ENCODE measurements at regions not wholly inside any gene's neighbourhood (a gene's known extent, or its start where the extent isn't known, plus 50 kb on each side); places are given as distances from the start of the nearest gene placed in this dataset.

DNA sequence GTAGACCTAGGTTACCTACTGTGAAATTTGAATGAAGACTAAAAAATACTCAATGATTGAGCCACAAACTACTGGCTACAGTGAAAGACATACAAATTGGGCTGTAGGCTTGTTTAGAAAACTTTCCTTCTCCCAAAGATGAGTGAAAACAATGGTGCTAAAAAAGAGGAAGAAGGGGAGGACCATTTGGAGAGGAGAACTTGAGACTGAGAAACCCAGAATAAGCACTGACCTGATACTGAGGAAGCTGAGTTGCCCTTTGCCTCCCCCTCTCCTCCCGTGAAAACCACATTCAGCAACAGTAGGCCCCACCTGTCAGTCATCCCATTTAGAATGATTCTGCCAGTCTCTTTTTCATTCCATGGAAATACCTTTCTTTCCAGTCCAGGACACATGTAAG, 484.0 kb upstream of the TGFBR2 start:
- TF ChIP-seq, protein P1, sequence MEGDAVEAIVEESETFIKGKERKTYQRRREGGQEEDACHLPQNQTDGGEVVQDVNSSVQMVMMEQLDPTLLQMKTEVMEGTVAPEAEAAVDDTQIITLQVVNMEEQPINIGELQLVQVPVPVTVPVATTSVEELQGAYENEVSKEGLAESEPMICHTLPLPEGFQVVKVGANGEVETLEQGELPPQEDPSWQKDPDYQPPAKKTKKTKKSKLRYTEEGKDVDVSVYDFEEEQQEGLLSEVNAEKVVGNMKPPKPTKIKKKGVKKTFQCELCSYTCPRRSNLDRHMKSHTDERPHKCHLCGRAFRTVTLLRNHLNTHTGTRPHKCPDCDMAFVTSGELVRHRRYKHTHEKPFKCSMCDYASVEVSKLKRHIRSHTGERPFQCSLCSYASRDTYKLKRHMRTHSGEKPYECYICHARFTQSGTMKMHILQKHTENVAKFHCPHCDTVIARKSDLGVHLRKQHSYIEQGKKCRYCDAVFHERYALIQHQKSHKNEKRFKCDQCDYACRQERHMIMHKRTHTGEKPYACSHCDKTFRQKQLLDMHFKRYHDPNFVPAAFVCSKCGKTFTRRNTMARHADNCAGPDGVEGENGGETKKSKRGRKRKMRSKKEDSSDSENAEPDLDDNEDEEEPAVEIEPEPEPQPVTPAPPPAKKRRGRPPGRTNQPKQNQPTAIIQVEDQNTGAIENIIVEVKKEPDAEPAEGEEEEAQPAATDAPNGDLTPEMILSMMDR (conservative IDR thresholded peaks at IDR 0.05; ENCODE audit: low read length) = no peak
- no peak for TF ChIP-seq EZH2phosphoT487 (IDR thresholded peaks at IDR 0.05; ENCODE audit: borderline replicate concordance)
- Histone ChIP-seq H4K20me1 (ENCODE audit: insufficient read depth, low read length, poor library complexity, severe bottlenecking) (no peaks in the 10 kb centered on the region), H2AFZ (ENCODE audit: low read length) (no peak overlapping the region), H3K27me3 (ENCODE audit: insufficient read depth, low read length, poor library complexity, severe bottlenecking) (no peaks in the 10 kb centered on the region), H3F3A (ENCODE audit: low read depth) (no peaks in the 10 kb centered on the region), H3K9me3 (ENCODE audit: insufficient read depth, low read depth, low read length) (no peaks in the 10 kb centered on the region), H3K4me2 (ENCODE audit: low read depth, low read length, poor library complexity, severe bottlenecking) (no peak overlapping the region), H3K4me1 (ENCODE audit: insufficient read depth, low read length, poor library complexity, severe bottlenecking) (no peaks in the 10 kb centered on the region), H3K4me3 (ENCODE audit: low read length, poor library complexity, severe bottlenecking) (no peak overlapping the region), H3K79me2 (ENCODE audit: insufficient read depth, low read length) (no peaks in the 10 kb centered on the region), H3K9me2 (replicated peaks; ENCODE audit: low read depth, low read length) (no peaks in the 10 kb centered on the region), H3K9ac (ENCODE audit: low read depth, low read length, poor library complexity, severe bottlenecking) (no peak overlapping the region), H3K36me3 (ENCODE audit: insufficient read depth, low read length) (no peaks in the 10 kb centered on the region)

DNA sequence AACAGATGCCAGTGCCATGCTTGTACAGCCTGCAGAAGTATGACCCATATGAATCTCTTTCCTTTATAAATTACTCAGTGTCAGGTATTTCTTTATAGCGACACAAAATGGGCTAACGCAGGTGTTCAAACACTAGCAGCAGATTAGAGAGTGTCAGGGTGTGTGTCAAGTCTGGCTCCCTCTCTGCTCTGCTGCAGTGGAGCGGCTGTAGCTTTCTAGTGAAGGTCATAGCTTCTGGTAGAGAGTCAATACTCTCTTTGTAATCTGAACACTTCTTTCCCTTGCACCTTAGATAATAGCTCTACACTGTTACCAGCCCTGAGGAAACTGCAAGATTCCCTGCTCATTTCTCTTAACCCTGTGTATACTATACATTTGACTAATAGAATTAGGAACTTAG, 483.2 kb upstream of the TGFBR2 start:
- no peak overlapping the region for H3K4me2 ChIP-seq (ENCODE audit: low read depth, low read length, poor library complexity, severe bottlenecking)
- no peak overlapping the region for H3K9ac ChIP-seq (ENCODE audit: low read depth, low read length, poor library complexity, severe bottlenecking)
- H3K9me2 ChIP-seq (replicated peaks; ENCODE audit: low read depth, low read length) = no peaks in the 10 kb centered on the region
- no peak overlapping the region for H3K4me3 ChIP-seq (ENCODE audit: low read length, poor library complexity, severe bottlenecking)
- H3K79me2 ChIP-seq (ENCODE audit: insufficient read depth, low read length) = no peaks in the 10 kb centered on the region
- no peaks in the 10 kb centered on the region for H4K20me1 ChIP-seq (ENCODE audit: insufficient read depth, low read length, poor library complexity, severe bottlenecking)
- TF ChIP-seq, protein P1 (conservative IDR thresholded peaks at IDR 0.05; ENCODE audit: low read length) = no peak
- TF ChIP-seq EZH2phosphoT487 (IDR thresholded peaks at IDR 0.05; ENCODE audit: borderline replicate concordance) = no peak
- no peaks in the 10 kb centered on the region for H3K4me1 ChIP-seq (ENCODE audit: insufficient read depth, low read length, poor library complexity, severe bottlenecking)
- H2AFZ ChIP-seq (ENCODE audit: low read length) = no peak overlapping the region
- no peaks in the 10 kb centered on the region for H3K27me3 ChIP-seq (ENCODE audit: insufficient read depth, low read length, poor library complexity, severe bottlenecking)
- H3K9me3 ChIP-seq (ENCODE audit: insufficient read depth, low read depth, low read length) = no peaks in the 10 kb centered on the region; the same call in 1 of the 2 replicates
- no peaks in the 10 kb centered on the region for H3K36me3 ChIP-seq (ENCODE audit: insufficient read depth, low read length)
- no peaks in the 10 kb centered on the region for H3F3A ChIP-seq (ENCODE audit: low read depth)

DNA sequence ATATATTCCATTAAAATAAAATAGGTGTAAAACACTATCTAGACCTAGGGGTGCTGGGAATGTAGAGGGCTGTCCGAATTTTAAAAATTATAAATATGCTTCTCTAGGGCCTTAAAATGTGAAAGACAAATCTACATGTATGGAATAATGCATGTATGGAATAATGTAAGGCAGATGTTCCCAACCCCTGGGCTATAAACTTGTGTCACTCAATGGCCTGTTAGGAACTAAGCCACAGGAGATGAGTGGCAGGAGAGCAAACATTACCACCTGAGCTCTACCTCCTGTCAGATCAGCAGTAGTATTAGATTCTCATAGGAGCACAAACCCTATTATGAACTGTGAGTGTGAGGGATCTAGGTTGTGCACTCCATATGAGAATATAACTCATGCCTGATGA, 482.6 kb upstream of the TGFBR2 start:
- Histone ChIP-seq H3K4me1 (ENCODE audit: insufficient read depth, low read length, poor library complexity, severe bottlenecking) (no peaks in the 10 kb centered on the region), H4K20me1 (ENCODE audit: insufficient read depth, low read length, poor library complexity, severe bottlenecking) (no peaks in the 10 kb centered on the region), H3K79me2 (ENCODE audit: insufficient read depth, low read length) (no peaks in the 10 kb centered on the region), H3K9ac (ENCODE audit: low read depth, low read length, poor library complexity, severe bottlenecking) (no peak overlapping the region), H3K9me2 (replicated peaks; ENCODE audit: low read depth, low read length) (no peaks in the 10 kb centered on the region), H3K27me3 (ENCODE audit: insufficient read depth, low read length, poor library complexity, severe bottlenecking) (no peaks in the 10 kb centered on the region), H3K9me3 (ENCODE audit: insufficient read depth, low read depth, low read length) (no peaks in the 10 kb centered on the region; the same call in 1 of the 2 replicates), H3K4me2 (ENCODE audit: low read depth, low read length, poor library complexity, severe bottlenecking) (no peak overlapping the region), H3K4me3 (ENCODE audit: low read length, poor library complexity, severe bottlenecking) (no peak overlapping the region), H2AFZ (ENCODE audit: low read length) (no peak overlapping the region), H3K36me3 (ENCODE audit: insufficient read depth, low read length) (no peaks in the 10 kb centered on the region), H3F3A (ENCODE audit: low read depth) (no peaks in the 10 kb centered on the region)
- TF ChIP-seq EZH2phosphoT487 (IDR thresholded peaks at IDR 0.05; ENCODE audit: borderline replicate concordance) = no peak
- TF ChIP-seq, protein P1 (conservative IDR thresholded peaks at IDR 0.05; ENCODE audit: low read length) = no peak
